Fibroblast of gingiva (primary cell): ENCODE measurements at regions not wholly inside any gene's neighbourhood (a gene's known extent, or its start where the extent isn't known, plus 50 kb on each side); places are given as distances from the start of the nearest gene placed in this dataset.
"Not testable (repeated sequence)": the region's sequence is repeated elsewhere in the genome, so short reads cannot be mapped to it uniquely, and the experiment has no call there.

ENCODE experiments used
- DNase-seq: peaks from one replicate; pipeline ENCODE4 v3.0.0-alpha.2; 2011; ENCODE audit warnings: low read depth

GRCh38 chr12:8282181-8282580 is 54.8 kb upstream of the FAM90A1 start:
- not testable (repeated sequence) for DNase-seq

GRCh38 chr12:8285681-8286080 is 58.3 kb upstream of the FAM90A1 start:
- not testable (repeated sequence) for DNase-seq

- not testable (repeated sequence) for DNase-seq
These were observed 64.3 kb upstream of the FAM90A1 start for GRCh38 chr12:8291764-8292163.

GRCh38 chr12:8294662-8295061 is 67.2 kb upstream of the FAM90A1 start:
- DNase-seq = not testable (repeated sequence)

GRCh38 chr12:8308611-8309010 is 81.2 kb upstream of the FAM90A1 start:
- not testable (repeated sequence) for DNase-seq

GRCh38 chr12:8315997-8316396 is 88.6 kb upstream of the FAM90A1 start:
- not testable (repeated sequence) for DNase-seq

- not testable (repeated sequence) for DNase-seq
These were observed 90.3 kb upstream of the FAM90A1 start for GRCh38 chr12:8317675-8318074.

GRCh38 chr12:8320251-8320730 is 92.9 kb upstream of the FAM90A1 start:
- DNase-seq = not testable (repeated sequence)

GRCh38 chr12:8320791-8321370 is 93.5 kb upstream of the FAM90A1 start:
- DNase-seq = not testable (repeated sequence)

GRCh38 chr12:8325145-8325839 is 97.9 kb upstream of the FAM90A1 start:
- not testable (repeated sequence) for DNase-seq

- DNase-seq = not testable (repeated sequence)
These were observed 101.4 kb upstream of the FAM90A1 start for GRCh38 chr12:8328835-8329234.

GRCh38 chr12:8332373-8332772 is 105.0 kb upstream of the FAM90A1 start:
- not testable (repeated sequence) for DNase-seq

GRCh38 chr12:8351073-8351472 is 104.7 kb upstream of the CLEC6A start:
- not testable (repeated sequence) for DNase-seq

- DNase-seq = not testable (repeated sequence)
These were observed 101.0 kb upstream of the CLEC6A start for GRCh38 chr12:8354741-8355140.

GRCh38 chr12:8355531-8355930 is 100.2 kb upstream of the CLEC6A start:
- not testable (repeated sequence) for DNase-seq

- not testable (repeated sequence) for DNase-seq
These were observed 82.0 kb upstream of the CLEC6A start for GRCh38 chr12:8373744-8374143.

GRCh38 chr12:8375122-8375521 is 80.6 kb upstream of the CLEC6A start:
- DNase-seq = not testable (repeated sequence)

GRCh38 chr12:8377756-8378155 is 78.0 kb upstream of the CLEC6A start:
- DNase-seq = not testable (repeated sequence)

GRCh38 chr12:8382556-8382955 is 73.2 kb upstream of the CLEC6A start:
- DNase-seq = not testable (repeated sequence)

GRCh38 chr12:8384686-8385085 is 71.1 kb upstream of the CLEC6A start:
- not testable (repeated sequence) for DNase-seq

- not testable (repeated sequence) for DNase-seq
These were observed 70.3 kb upstream of the CLEC6A start for GRCh38 chr12:8385431-8385830.

- DNase-seq = not testable (repeated sequence)
These were observed 69.1 kb upstream of the CLEC6A start for GRCh38 chr12:8386661-8387060.

- not testable (repeated sequence) for DNase-seq
These were observed 66.5 kb upstream of the CLEC6A start for GRCh38 chr12:8389296-8389695.
